Rectal smooth muscle tissue (tissue), 1 donor: ENCODE measurements at regions not wholly inside any gene's neighbourhood (a gene's known extent, or its start where the extent isn't known, plus 50 kb on each side); places are given as distances from the start of the nearest gene placed in this dataset.
"Not testable (repeated sequence)": the region's sequence is repeated elsewhere in the genome, so short reads cannot be mapped to it uniquely, and the experiment has no call there.

Experiments
- H3K27ac ChIP-seq: one replicate; pipeline ENCODE4 v1.7.0; 2013; ENCODE audit warnings: low read depth, low read length, inconsistent platforms
- H3K27me3 ChIP-seq: one replicate; pipeline ENCODE4 v1.7.0; 2013; ENCODE audit warnings: low read length; ENCODE audit not compliant: control insufficient read depth, insufficient read depth
- H3K36me3 ChIP-seq: one replicate; pipeline ENCODE4 v1.7.0; 2013; ENCODE audit warnings: low read length; ENCODE audit not compliant: control insufficient read depth, insufficient read depth
- H3K4me1 ChIP-seq: one replicate; pipeline ENCODE4 v1.7.0; 2013; ENCODE audit warnings: low read length; ENCODE audit not compliant: control insufficient read depth, insufficient read depth
- H3K4me3 ChIP-seq: one replicate; pipeline ENCODE4 v1.7.0; 2013; ENCODE audit warnings: low read length
- H3K9ac ChIP-seq: one replicate; pipeline ENCODE4 v1.7.0; 2013; ENCODE audit warnings: low read length

- Histone ChIP-seq H3K36me3 (no peaks in the 10 kb centered on the region), H3K9ac (no peak overlapping the region), H3K4me1 (peaks cover 7% of the 10 kb centered on the region), H3K27ac (no peak overlapping the region), H3K4me3 (no peak overlapping the region), H3K27me3 (no peaks in the 10 kb centered on the region)
Measured at GRCh38 chr1:232699814-232700213, 69.9 kb upstream of the SIPA1L2 start.

- H3K27ac ChIP-seq, result no peak overlapping the region
- H3K4me3 ChIP-seq, result no peak overlapping the region
- H3K27me3 ChIP-seq, result no peaks in the 10 kb centered on the region
- no peak overlapping the region for H3K9ac ChIP-seq
- no peaks in the 10 kb centered on the region for H3K36me3 ChIP-seq
- H3K4me1 ChIP-seq, result peaks cover 12% of the 10 kb centered on the region
Measured at GRCh38 chr1:232702911-232703310, 73.0 kb upstream of the SIPA1L2 start.

DNA sequence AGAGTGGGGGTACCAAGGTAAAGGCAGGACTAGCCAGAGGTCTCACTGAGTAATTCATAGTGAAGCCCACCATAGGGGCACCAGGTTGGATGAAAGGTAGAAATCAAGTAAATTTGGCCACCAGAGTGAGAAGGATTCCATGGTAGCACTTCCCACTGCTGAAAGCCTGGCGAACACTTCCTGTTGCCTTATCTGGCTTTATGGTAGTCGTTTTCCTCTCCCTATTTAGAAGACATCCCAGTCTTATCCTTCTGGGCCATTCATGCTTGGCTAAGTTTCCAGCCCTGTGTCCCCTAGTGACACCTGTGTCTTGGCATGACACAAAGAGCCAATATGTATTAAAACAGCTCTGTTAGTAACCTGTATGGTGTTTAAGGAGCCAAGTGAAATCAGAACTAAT, 74.3 kb upstream of the SIPA1L2 start:
- peak overlapping the region; percentile 38 for H3K27ac ChIP-seq
- H3K9ac ChIP-seq, result no peak overlapping the region
- no peak overlapping the region for H3K4me3 ChIP-seq

DNA sequence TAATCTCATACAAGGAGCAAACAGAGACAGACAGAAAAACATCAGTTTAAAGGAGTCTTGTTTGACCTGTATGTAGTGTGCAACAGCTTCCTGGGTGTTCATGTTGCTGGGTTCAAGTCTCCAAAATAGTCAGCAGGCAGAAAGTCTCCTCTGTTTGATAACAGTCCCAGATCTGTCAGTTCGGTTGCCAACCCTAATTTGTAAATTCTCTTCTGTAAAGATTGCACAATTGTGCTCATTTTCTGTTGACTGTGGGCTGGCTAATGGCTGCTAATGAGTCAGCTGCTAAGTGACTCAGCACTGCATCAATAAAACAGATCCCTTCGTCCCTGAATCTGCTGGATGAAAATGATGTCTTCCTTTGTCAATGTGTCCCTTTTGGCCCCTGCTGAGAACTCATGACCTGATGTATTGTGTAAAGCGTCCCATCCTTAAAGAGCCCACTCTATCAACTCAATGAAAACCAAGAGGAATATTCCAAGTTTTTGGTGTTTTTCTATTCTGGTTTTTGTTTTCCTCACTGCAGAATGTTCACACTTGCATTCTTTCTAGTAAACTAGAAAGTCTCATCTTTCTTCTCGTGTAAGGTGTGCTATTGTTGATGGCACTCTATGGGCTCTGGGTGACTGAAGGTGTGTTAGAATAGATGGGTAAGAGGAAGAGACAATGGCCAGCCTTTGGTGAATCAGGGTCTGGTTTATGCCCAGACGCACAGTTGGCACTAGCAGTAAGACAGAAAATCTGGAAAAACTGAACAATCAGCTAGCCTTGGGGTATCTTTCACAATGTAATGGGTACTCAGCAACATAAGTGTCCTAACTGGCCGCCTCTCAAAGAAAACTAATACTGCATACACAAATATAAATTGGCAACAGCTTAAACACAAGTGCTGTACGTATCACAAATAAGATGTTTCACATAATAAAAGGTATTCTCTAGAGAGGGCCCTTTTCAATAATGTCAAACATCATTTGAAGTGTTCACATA, 75.1 kb upstream of the SIPA1L2 start:
- Histone ChIP-seq H3K9ac (no peak overlapping the region), H3K27ac (peak overlapping the region; percentile 38), H3K4me3 (no peak overlapping the region), H3K36me3 (no peaks in the 10 kb centered on the region), H3K27me3 (no peaks in the 10 kb centered on the region), H3K4me1 (peaks cover 12% of the 10 kb centered on the region)

More for the DNA sequence above, 74.3 kb upstream of the SIPA1L2 start:
- no peaks in the 10 kb centered on the region for H3K36me3 ChIP-seq
- no peaks in the 10 kb centered on the region for H3K27me3 ChIP-seq
- H3K4me1 ChIP-seq, result peaks cover 12% of the 10 kb centered on the region

GRCh38 chr1:232705815-232706575, 76.1 kb upstream of the SIPA1L2 start:
- no peak overlapping the region for H3K27ac ChIP-seq
- no peaks in the 10 kb centered on the region for H3K27me3 ChIP-seq
- H3K36me3 ChIP-seq, result no peaks in the 10 kb centered on the region
- H3K4me3 ChIP-seq, result no peak overlapping the region
- peaks cover 12% of the 10 kb centered on the region for H3K4me1 ChIP-seq
- H3K9ac ChIP-seq, result no peak overlapping the region

GRCh38 chr1:232707142-232707541, 77.2 kb upstream of the SIPA1L2 start:
- H3K27me3 ChIP-seq, result no peaks in the 10 kb centered on the region

GRCh38 chr1:232709386-232709785, 79.5 kb upstream of the SIPA1L2 start:
- no peaks in the 10 kb centered on the region for H3K36me3 ChIP-seq
- H3K4me1 ChIP-seq, result peaks cover 8% of the 10 kb centered on the region
- no peaks in the 10 kb centered on the region for H3K27me3 ChIP-seq
- no peak overlapping the region for H3K27ac ChIP-seq
- no peak overlapping the region for H3K4me3 ChIP-seq
- H3K9ac ChIP-seq, result no peak overlapping the region

More at GRCh38 chr1:232707142-232707541, 77.2 kb upstream of the SIPA1L2 start:
- Histone ChIP-seq H3K4me3 (no peak overlapping the region), H3K27ac (no peak overlapping the region), H3K9ac (no peak overlapping the region), H3K36me3 (no peaks in the 10 kb centered on the region), H3K4me1 (peaks cover 12% of the 10 kb centered on the region)

- no peaks in the 10 kb centered on the region for H3K4me1 ChIP-seq
- no peaks in the 10 kb centered on the region for H3K36me3 ChIP-seq
- no peaks in the 10 kb centered on the region for H3K27me3 ChIP-seq
- no peak overlapping the region for H3K9ac ChIP-seq
- no peak overlapping the region for H3K27ac ChIP-seq
- H3K4me3 ChIP-seq, result no peak overlapping the region
Measured at GRCh38 chr1:232711996-232712395, 82.1 kb upstream of the SIPA1L2 start.

DNA sequence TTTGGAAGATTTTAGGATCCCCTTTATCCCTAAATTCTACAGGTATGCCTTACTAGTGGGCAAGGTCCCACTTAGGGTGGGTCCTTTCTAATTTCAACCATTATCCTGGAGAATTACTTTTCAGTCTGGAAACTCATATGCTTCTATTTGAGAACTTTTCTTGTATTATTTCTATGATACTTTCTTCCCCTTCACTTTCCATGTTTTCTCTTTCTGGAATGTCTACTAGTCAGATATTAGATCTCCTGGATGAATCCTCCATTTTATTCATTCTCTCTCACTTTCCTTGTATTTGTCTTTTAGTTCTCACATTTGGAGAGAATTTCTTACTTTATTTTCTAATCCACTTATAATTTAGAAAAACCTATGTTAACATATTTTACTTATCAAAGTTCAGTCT, 83.9 kb upstream of the SIPA1L2 start:
- H3K27ac ChIP-seq, result no peak overlapping the region
- no peaks in the 10 kb centered on the region for H3K4me1 ChIP-seq
- no peaks in the 10 kb centered on the region for H3K27me3 ChIP-seq
- H3K36me3 ChIP-seq, result no peaks in the 10 kb centered on the region
- H3K9ac ChIP-seq, result no peak overlapping the region
- H3K4me3 ChIP-seq, result no peak overlapping the region

DNA sequence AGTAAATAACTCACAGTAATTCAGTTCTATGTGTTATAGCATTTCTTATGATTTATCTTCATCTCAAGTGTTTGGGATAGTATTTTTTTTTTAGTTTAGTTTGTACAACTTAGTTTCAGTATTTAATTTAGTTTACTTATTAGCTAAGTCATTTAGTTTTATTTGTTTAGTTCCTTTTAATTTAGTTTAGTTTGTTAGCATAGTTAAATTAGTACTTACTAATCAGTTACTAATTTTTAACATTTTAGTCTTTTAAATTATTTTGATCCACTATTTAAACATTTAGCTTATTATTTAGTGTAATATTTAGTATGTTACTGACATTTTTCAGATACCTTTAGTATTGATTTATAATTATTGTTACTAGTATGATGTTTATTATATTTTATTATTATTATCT, 85.2 kb upstream of the SIPA1L2 start:
- H3K36me3 ChIP-seq, result no peaks in the 10 kb centered on the region
- no peak overlapping the region for H3K4me3 ChIP-seq
- H3K4me1 ChIP-seq, result no peaks in the 10 kb centered on the region
- no peak overlapping the region for H3K27ac ChIP-seq
- no peak overlapping the region for H3K9ac ChIP-seq
- H3K27me3 ChIP-seq, result no peaks in the 10 kb centered on the region

- H3K27me3 ChIP-seq, H3K36me3 ChIP-seq, H3K4me1 ChIP-seq, H3K9ac ChIP-seq, H3K4me3 ChIP-seq, H3K27ac ChIP-seq: not testable (repeated sequence)
Measured at GRCh38 chr1:232717911-232718310, 87.3 kb upstream of the MAP10 start.
